Loucy (cell line): ENCODE measurements at regions not wholly inside any gene's neighbourhood (a gene's known extent, or its start where the extent isn't known, plus 50 kb on each side); places are given as distances from the start of the nearest gene placed in this dataset.

Experiments used
- H2AFZ ChIP-seq: fragments of 200-600 bp; sonication (generic); 2 replicates; pipeline ENCODE4 v1.6.0; 2016; ENCODE audit warnings: antibody characterized with exemption, mild to moderate bottlenecking, low read length, moderate library complexity
- H3F3A ChIP-seq: fragments of 200-600 bp; 2 replicates; pipeline ENCODE4 v1.6.0; 2016; ENCODE audit warnings: antibody characterized with exemption, low read depth, mild to moderate bottlenecking
- H3K27me3 ChIP-seq: fragments of 200-600 bp; sonication (generic); 2 replicates; pipeline ENCODE4 v1.6.1; 2014; ENCODE audit warnings: low read length, mild to moderate bottlenecking; ENCODE audit not compliant: insufficient read depth, poor library complexity, severe bottlenecking
- H3K36me3 ChIP-seq: fragments of 200-600 bp; sonication (generic); 2 replicates; pipeline ENCODE4 v1.6.1; 2016; ENCODE audit warnings: low read length; ENCODE audit not compliant: insufficient read depth
- H3K4me1 ChIP-seq: fragments of 200-600 bp; sonication (generic); 2 replicates; pipeline ENCODE4 v1.5.1; 2014; ENCODE audit warnings: low read length, mild to moderate bottlenecking; ENCODE audit not compliant: insufficient read depth, poor library complexity, severe bottlenecking
- H3K4me2 ChIP-seq: fragments of 200-600 bp; sonication (generic); 2 replicates; pipeline ENCODE4 v1.6.0; 2014; ENCODE audit warnings: antibody characterized with exemption, low read length, low read depth, mild to moderate bottlenecking; ENCODE audit not compliant: poor library complexity, severe bottlenecking
- H3K4me3 ChIP-seq: fragments of 200-600 bp; sonication (generic); 2 replicates; pipeline ENCODE4 v1.5.1; 2014; ENCODE audit warnings: low read length, mild to moderate bottlenecking, mixed read lengths; ENCODE audit not compliant: poor library complexity, severe bottlenecking
- H3K79me2 ChIP-seq: fragments of 200-600 bp; sonication (generic); 2 replicates; pipeline ENCODE4 v1.6.1; 2014; ENCODE audit warnings: low read length; ENCODE audit not compliant: insufficient read depth
- H3K9ac ChIP-seq: fragments of 200-600 bp; sonication (generic); 2 replicates; pipeline ENCODE4 v1.6.0; 2014; ENCODE audit warnings: mild to moderate bottlenecking, low read depth, low read length, moderate library complexity; ENCODE audit not compliant: poor library complexity, severe bottlenecking
- H3K9me2 ChIP-seq: fragments of 200-600 bp; sonication (generic); replicated peaks from 2 replicates; pipeline ENCODE4 v1.6.1; 2016; ENCODE audit warnings: low read depth, low read length, mixed read lengths
- H3K9me3 ChIP-seq: fragments of 200-600 bp; sonication (generic); 2 replicates; pipeline ENCODE4 v1.6.1; 2014; ENCODE audit warnings: mild to moderate bottlenecking, antibody characterized with exemption, low read length, low read depth; ENCODE audit not compliant: insufficient read depth
- H4K20me1 ChIP-seq: fragments of 200-600 bp; sonication (generic); 2 replicates; pipeline ENCODE4 v1.6.0; 2014; ENCODE audit warnings: antibody characterized with exemption, low read length, mild to moderate bottlenecking; ENCODE audit not compliant: insufficient read depth, poor library complexity, severe bottlenecking
- CTCF ChIP-seq: fragments of 200-600 bp; sonication (generic); conservative IDR thresholded peaks from 2 replicates; pipeline ENCODE4 v1.5.1; 2014; ENCODE audit warnings: mild to moderate bottlenecking, antibody characterized with exemption, low read length
- EZH2phosphoT487 ChIP-seq: fragments of 200-600 bp; IDR thresholded peaks from 2 replicates; pipeline ENCODE4 v1.6.1; 2018; ENCODE audit warnings: antibody characterized with exemption, mild to moderate bottlenecking, moderate library complexity, borderline replicate concordance

GRCh38 chr4:56191534-56191933 lies 195.8 kb downstream of the AASDH start:
- Histone ChIP-seq H3K9ac (no peak overlapping the region), H3K9me2 (no peaks in the 10 kb centered on the region), H2AFZ (no peak overlapping the region), H3K36me3 (no peaks in the 10 kb centered on the region), H3F3A (no peaks in the 10 kb centered on the region), H3K4me1 (no peaks in the 10 kb centered on the region), H4K20me1 (no peaks in the 10 kb centered on the region), H3K9me3 (no peaks in the 10 kb centered on the region), H3K79me2 (no peaks in the 10 kb centered on the region), H3K4me2 (no peak overlapping the region), H3K4me3 (no peak overlapping the region), H3K27me3 (no peaks in the 10 kb centered on the region)
- TF ChIP-seq CTCF (no peak), EZH2phosphoT487 (no peak)

DNA sequence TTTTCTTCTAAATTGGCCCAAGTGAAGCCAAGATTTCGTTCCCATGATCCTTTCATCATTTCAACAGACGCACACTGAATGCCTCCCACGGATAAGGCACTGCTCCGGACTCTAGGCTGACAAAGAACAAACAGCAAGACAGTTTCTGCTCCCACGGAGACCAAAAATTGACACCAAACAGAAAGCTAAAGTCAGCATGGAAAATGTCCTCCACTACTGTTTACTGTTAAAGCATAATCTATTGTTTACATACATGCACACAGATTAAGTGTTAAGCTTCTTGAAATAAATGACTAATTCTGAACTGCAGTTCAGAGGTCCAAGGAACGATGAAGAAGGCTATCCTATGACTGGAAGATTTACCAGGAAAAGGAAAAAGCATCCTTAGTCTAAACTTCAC lies 199.6 kb downstream of the AASDH start:
- TF ChIP-seq CTCF (no peak), EZH2phosphoT487 (no peak)
- H3K9me2 ChIP-seq: no peaks in the 10 kb centered on the region
- no peaks in the 10 kb centered on the region for H4K20me1 ChIP-seq
- H3K9me3 ChIP-seq: no peaks in the 10 kb centered on the region
- no peaks in the 10 kb centered on the region for H3K4me1 ChIP-seq
- no peak overlapping the region for H3K4me2 ChIP-seq
- H3K9ac ChIP-seq: no peak overlapping the region
- no peaks in the 10 kb centered on the region for H3F3A ChIP-seq
- no peaks in the 10 kb centered on the region for H3K36me3 ChIP-seq
- no peaks in the 10 kb centered on the region for H3K27me3 ChIP-seq
- H3K4me3 ChIP-seq: no peak overlapping the region
- no peak overlapping the region for H2AFZ ChIP-seq
- H3K79me2 ChIP-seq: no peaks in the 10 kb centered on the region

GRCh38 chr4:56186808-56187523 lies 200.3 kb downstream of the AASDH start:
- no peaks in the 10 kb centered on the region for H3K4me1 ChIP-seq
- H3K9me2 ChIP-seq: no peaks in the 10 kb centered on the region
- no peak overlapping the region for H3K4me2 ChIP-seq
- H3K79me2 ChIP-seq: no peaks in the 10 kb centered on the region
- no peaks in the 10 kb centered on the region for H4K20me1 ChIP-seq
- H3K4me3 ChIP-seq: no peak overlapping the region
- H3K9ac ChIP-seq: no peak overlapping the region
- TF ChIP-seq CTCF: no peak
- TF ChIP-seq EZH2phosphoT487: no peak
- H3K27me3 ChIP-seq: no peaks in the 10 kb centered on the region
- no peaks in the 10 kb centered on the region for H3K9me3 ChIP-seq
- no peaks in the 10 kb centered on the region for H3K36me3 ChIP-seq
- peak overlapping the region; percentile 31; the same call in 1 of the 2 replicates for H2AFZ ChIP-seq
- H3F3A ChIP-seq: no peaks in the 10 kb centered on the region
